DND-41 (cell line): ENCODE measurements at regions not wholly inside any gene's neighbourhood (a gene's known extent, or its start where the extent isn't known, plus 50 kb on each side); places are given as distances from the start of the nearest gene placed in this dataset.

Source experiments
- CTCF ChIP-seq: IDR thresholded peaks from 2 replicates; pipeline ENCODE4 v1.5.1; 2012; ENCODE audit warnings: borderline replicate concordance, low read length, moderate library complexity, mild to moderate bottlenecking; ENCODE audit not compliant: poor library complexity, severe bottlenecking; ENCODE audit errors: extremely low read depth
- EZH2 ChIP-seq: IDR thresholded peaks from 3 replicates; pipeline ENCODE4 v1.6.1; 2012; ENCODE audit warnings: borderline replicate concordance, low read depth, mild to moderate bottlenecking, moderate library complexity, low read length, inconsistent platforms; ENCODE audit not compliant: severe bottlenecking

- TF ChIP-seq CTCF = no peak
- TF ChIP-seq EZH2 = no peak
Observed at GRCh38 chr7:115133248-115133647, 211.4 kb downstream of the MDFIC start.
